HG02763 (cell line): ENCODE measurements at regions not wholly inside any gene's neighbourhood (a gene's known extent, or its start where the extent isn't known, plus 50 kb on each side); places are given as distances from the start of the nearest gene placed in this dataset.
"Not testable (repeated sequence)": the region's sequence is repeated elsewhere in the genome, so short reads cannot be mapped to it uniquely, and the experiment has no call there.

ENCODE experiments used
- ATAC-seq: cut with Tn5 transposase; IDR thresholded peaks from one replicate; pipeline ENCODE4 v1.9.1; 2021; ENCODE audit warnings: mild to moderate bottlenecking, moderate library complexity; ENCODE audit not compliant: unreplicated experiment

GRCh38 chr5:42235837-42236236 lies 187.4 kb upstream of the GHR start:
- no peak for ATAC-seq

GRCh38 chr5:42241636-42242035 lies 181.6 kb upstream of the GHR start:
- ATAC-seq, result no peak

- ATAC-seq, result no peak
These were observed 181.0 kb upstream of the GHR start for GRCh38 chr5:42242210-42242609.

GRCh38 chr5:42242881-42243485 lies 180.3 kb upstream of the GHR start:
- no peak for ATAC-seq

- ATAC-seq, result no peak
These were observed 170.9 kb upstream of the GHR start for GRCh38 chr5:42252306-42252705.

- ATAC-seq, result not testable (repeated sequence)
These were observed 163.3 kb upstream of the GHR start for GRCh38 chr5:42259914-42260313.

- ATAC-seq, result no peak
These were observed 156.1 kb upstream of the GHR start for GRCh38 chr5:42267091-42267490.

GRCh38 chr5:42268170-42268569 lies 155.1 kb upstream of the GHR start:
- ATAC-seq, result not testable (repeated sequence)

GRCh38 chr5:42268630-42269029 lies 154.6 kb upstream of the GHR start:
- no peak for ATAC-seq

GRCh38 chr5:42270771-42271170 lies 152.5 kb upstream of the GHR start:
- ATAC-seq, result no peak

- ATAC-seq, result no peak
These were observed 148.3 kb upstream of the GHR start for GRCh38 chr5:42274913-42275312.

- no peak for ATAC-seq
These were observed 145.9 kb upstream of the GHR start for GRCh38 chr5:42277293-42277692.

GRCh38 chr5:42284584-42284983 lies 138.7 kb upstream of the GHR start:
- no peak for ATAC-seq

GRCh38 chr5:42285230-42285629 lies 138.0 kb upstream of the GHR start:
- no peak for ATAC-seq

GRCh38 chr5:42300496-42300895 lies 122.7 kb upstream of the GHR start:
- ATAC-seq, result no peak

GRCh38 chr5:42301349-42301748 lies 121.9 kb upstream of the GHR start:
- no peak for ATAC-seq

- ATAC-seq, result no peak
These were observed 121.1 kb upstream of the GHR start for GRCh38 chr5:42302186-42302585.

- no peak for ATAC-seq
These were observed 117.0 kb upstream of the GHR start for GRCh38 chr5:42306287-42306686.

GRCh38 chr5:42309865-42310264 lies 113.4 kb upstream of the GHR start:
- ATAC-seq, result no peak

- no peak for ATAC-seq
These were observed 108.0 kb upstream of the GHR start for GRCh38 chr5:42315214-42315613.

GRCh38 chr5:42317575-42317974 lies 105.7 kb upstream of the GHR start:
- no peak for ATAC-seq

GRCh38 chr5:42319546-42319945 lies 103.7 kb upstream of the GHR start:
- not testable (repeated sequence) for ATAC-seq

- no peak for ATAC-seq
These were observed 101.5 kb upstream of the GHR start for GRCh38 chr5:42321785-42322184.
